ENCODE measurements at regions not wholly inside any gene's neighbourhood (a gene's known extent, or its start where the extent isn't known, plus 50 kb on each side); places are given as distances from the start of the nearest gene placed in this dataset.
A peak's percentile ranks its signal among the peaks of the same experiment; 100 is the strongest.

DNA sequence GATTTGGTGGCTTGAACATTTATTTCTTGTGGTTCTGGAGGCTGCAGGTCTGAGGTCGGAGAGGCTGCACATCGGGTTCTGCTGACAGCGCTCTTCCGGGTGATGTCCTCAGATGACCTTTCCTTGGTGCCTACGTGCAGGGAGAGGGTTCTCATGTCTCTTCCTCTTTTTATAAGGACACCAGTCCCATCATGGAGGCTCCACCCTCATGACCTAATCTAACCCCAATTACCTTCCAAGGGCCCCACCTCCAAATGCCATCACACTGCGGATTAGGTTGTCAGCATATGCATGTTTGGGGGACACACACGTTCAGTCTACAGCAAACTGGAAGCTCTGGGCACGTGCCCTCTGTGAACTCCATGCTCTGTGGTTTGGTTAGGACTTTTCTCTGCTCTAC, 338.6 kb downstream of the FGF9 start (continued):
- TF ChIP-seq C11orf30 (IDR thresholded peaks at IDR 0.05; ENCODE audit: low read depth), result peak; percentile 48; the same call in 1 of the 2 replicates
- TF ChIP-seq, protein P1, sequence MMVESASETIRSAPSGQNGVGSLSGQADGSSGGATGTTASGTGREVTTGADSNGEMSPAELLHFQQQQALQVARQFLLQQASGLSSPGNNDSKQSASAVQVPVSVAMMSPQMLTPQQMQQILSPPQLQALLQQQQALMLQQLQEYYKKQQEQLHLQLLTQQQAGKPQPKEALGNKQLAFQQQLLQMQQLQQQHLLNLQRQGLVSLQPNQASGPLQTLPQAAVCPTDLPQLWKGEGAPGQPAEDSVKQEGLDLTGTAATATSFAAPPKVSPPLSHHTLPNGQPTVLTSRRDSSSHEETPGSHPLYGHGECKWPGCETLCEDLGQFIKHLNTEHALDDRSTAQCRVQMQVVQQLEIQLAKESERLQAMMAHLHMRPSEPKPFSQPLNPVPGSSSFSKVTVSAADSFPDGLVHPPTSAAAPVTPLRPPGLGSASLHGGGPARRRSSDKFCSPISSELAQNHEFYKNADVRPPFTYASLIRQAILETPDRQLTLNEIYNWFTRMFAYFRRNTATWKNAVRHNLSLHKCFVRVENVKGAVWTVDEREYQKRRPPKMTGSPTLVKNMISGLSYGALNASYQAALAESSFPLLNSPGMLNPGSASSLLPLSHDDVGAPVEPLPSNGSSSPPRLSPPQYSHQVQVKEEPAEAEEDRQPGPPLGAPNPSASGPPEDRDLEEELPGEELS (CRISPR knock-in tag; IDR thresholded peaks at IDR 0.05; ENCODE audit: borderline replicate concordance), result no peak
- TF ChIP-seq IFI16 (CRISPR knock-in tag; IDR thresholded peaks at IDR 0.05), result no peak
- TF ChIP-seq RCOR1 (IDR thresholded peaks at IDR 0.05; ENCODE audit: borderline replicate concordance in 1 of 2, low read depth in 2 of 2, low read length in 2 of 2), result 0 out of 4 replicates have a peak, but pooled peaks of 1 of the 2 experiments have one; percentile 14
- TF ChIP-seq, protein P2, sequence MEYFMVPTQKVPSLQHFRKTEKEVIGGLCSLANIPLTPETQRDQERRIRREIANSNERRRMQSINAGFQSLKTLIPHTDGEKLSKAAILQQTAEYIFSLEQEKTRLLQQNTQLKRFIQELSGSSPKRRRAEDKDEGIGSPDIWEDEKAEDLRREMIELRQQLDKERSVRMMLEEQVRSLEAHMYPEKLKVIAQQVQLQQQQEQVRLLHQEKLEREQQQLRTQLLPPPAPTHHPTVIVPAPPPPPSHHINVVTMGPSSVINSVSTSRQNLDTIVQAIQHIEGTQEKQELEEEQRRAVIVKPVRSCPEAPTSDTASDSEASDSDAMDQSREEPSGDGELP (CRISPR knock-in tag; IDR thresholded peaks at IDR 0.05; ENCODE audit: borderline replicate concordance), result no peak
- TF ChIP-seq MECOM (CRISPR knock-in tag; IDR thresholded peaks at IDR 0.05), result no peak
- TF ChIP-seq ZNF23 (CRISPR knock-in tag; IDR thresholded peaks at IDR 0.05), result no peak
- no peak for TF ChIP-seq ZNF707 (CRISPR knock-in tag; conservative IDR thresholded peaks at IDR 0.05)
- TF ChIP-seq NR2C1 (IDR thresholded peaks at IDR 0.05), result no peak
- TF ChIP-seq NR2C1 (tag; IDR thresholded peaks at IDR 0.05), result no peak
- no peak for TF ChIP-seq BRD4 (IDR thresholded peaks at IDR 0.05)
- TF ChIP-seq ZNF586 (CRISPR knock-in tag; conservative IDR thresholded peaks at IDR 0.05), result no peak
- TF ChIP-seq EHMT2 (IDR thresholded peaks at IDR 0.05), result no peak
- TF ChIP-seq NONO (IDR thresholded peaks at IDR 0.05; ENCODE audit: low read depth in 2 of 2, low read length in 1 of 2), result no peak
- TF ChIP-seq PRMT5 (CRISPR knock-in tag; IDR thresholded peaks at IDR 0.05), result no peak
- no peak for TF ChIP-seq IRF2 (CRISPR knock-in tag; IDR thresholded peaks at IDR 0.05)
- TF ChIP-seq, protein P3, sequence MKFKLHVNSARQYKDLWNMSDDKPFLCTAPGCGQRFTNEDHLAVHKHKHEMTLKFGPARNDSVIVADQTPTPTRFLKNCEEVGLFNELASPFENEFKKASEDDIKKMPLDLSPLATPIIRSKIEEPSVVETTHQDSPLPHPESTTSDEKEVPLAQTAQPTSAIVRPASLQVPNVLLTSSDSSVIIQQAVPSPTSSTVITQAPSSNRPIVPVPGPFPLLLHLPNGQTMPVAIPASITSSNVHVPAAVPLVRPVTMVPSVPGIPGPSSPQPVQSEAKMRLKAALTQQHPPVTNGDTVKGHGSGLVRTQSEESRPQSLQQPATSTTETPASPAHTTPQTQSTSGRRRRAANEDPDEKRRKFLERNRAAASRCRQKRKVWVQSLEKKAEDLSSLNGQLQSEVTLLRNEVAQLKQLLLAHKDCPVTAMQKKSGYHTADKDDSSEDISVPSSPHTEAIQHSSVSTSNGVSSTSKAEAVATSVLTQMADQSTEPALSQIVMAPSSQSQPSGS (CRISPR knock-in tag; IDR thresholded peaks at IDR 0.05), result no peak
- no peak for TF ChIP-seq GATAD2B (IDR thresholded peaks at IDR 0.05; ENCODE audit: borderline replicate concordance)
- no peak for TF ChIP-seq SIN3B (IDR thresholded peaks at IDR 0.05; ENCODE audit: low read depth)
- peak; percentile 48; the same call in 1 of the 2 replicates for TF ChIP-seq MAFG (tag; conservative IDR thresholded peaks at IDR 0.05)
- no peak for TF ChIP-seq XRCC5 (IDR thresholded peaks at IDR 0.05; ENCODE audit: low read depth, low read length)
- no peak for TF ChIP-seq ZNF41 (CRISPR knock-in tag; conservative IDR thresholded peaks at IDR 0.05)
- TF ChIP-seq ILF3 (IDR thresholded peaks at IDR 0.05; ENCODE audit: borderline replicate concordance), result no peak
- TF ChIP-seq ZKSCAN8 (CRISPR knock-in tag; IDR thresholded peaks at IDR 0.05), result no peak
- TF ChIP-seq ARNT (IDR thresholded peaks at IDR 0.05), result 0 out of 4 replicates have a peak, but pooled peaks of 1 of the 2 experiments have one; percentile 69
- TF ChIP-seq OTX1 (CRISPR knock-in tag; IDR thresholded peaks at IDR 0.05), result no peak
- no peak for TF ChIP-seq POLR2AphosphoS5 (IDR thresholded peaks at IDR 0.05; ENCODE audit: control insufficient read depth, insufficient read depth, low read depth, low read length)
- peak; percentile 84 for TF ChIP-seq ELF1 (tag; IDR thresholded peaks at IDR 0.05)
- peak; percentile 20; the same call in 1 of the 2 replicates for TF ChIP-seq MAFF (IDR thresholded peaks at IDR 0.05; ENCODE audit: low read length)
- no peak for TF ChIP-seq SRSF9 (IDR thresholded peaks at IDR 0.05; ENCODE audit: borderline replicate concordance, low read depth, low read length)
